ENCODE measurements at regions not wholly inside any gene's neighbourhood (a gene's known extent, or its start where the extent isn't known, plus 50 kb on each side); places are given as distances from the start of the nearest gene placed in this dataset.

- no peak overlapping the region for H3K4me3 ChIP-seq (ENCODE audit: low read depth, low read length)
Observed at GRCh38 chrX:10106806-10107205, 50.0 kb upstream of the CLCN4 start.

More at GRCh38 chrX:10106806-10107205, 50.0 kb upstream of the CLCN4 start:
- no peak for DNase-seq (ENCODE audit: low read depth)
